Liver (tissue), 7 donors: ENCODE measurements at regions not wholly inside any gene's neighbourhood (a gene's known extent, or its start where the extent isn't known, plus 50 kb on each side); places are given as distances from the start of the nearest gene placed in this dataset.

ENCODE experiments used
- DNase-seq: peaks from one replicate; pipeline ENCODE4 v3.0.0-alpha.2; 2017; ENCODE audit warnings: low spot score
- H3K27ac ChIP-seq, 2 donors: one replicate each; pipeline ENCODE4 v1.7.0; 2013; ENCODE audit warnings: inconsistent platforms in 2 of 2, low read length in 2 of 2, control low read depth in 1 of 2, low read depth in 1 of 2, mild to moderate bottlenecking in 1 of 2
- H3K27me3 ChIP-seq, 4 donors: one replicate each; pipeline versions ENCODE4 v1.6.1 to v1.7.0; 2013; ENCODE audit warnings: low read length in 3 of 4, inconsistent platforms in 1 of 4, mild to moderate bottlenecking in 1 of 4, moderate library complexity in 1 of 4; ENCODE audit not compliant: control insufficient read depth in 4 of 4, insufficient read depth in 4 of 4
- H3K36me3 ChIP-seq, 4 donors: one replicate each; pipeline versions ENCODE4 v1.6.1 to v1.7.0; 2013; ENCODE audit warnings: low read length in 3 of 4, mild to moderate bottlenecking in 3 of 4, low read depth in 1 of 4, moderate library complexity in 1 of 4; ENCODE audit not compliant: control insufficient read depth in 4 of 4, insufficient read depth in 3 of 4
- H3K4me1 ChIP-seq, 4 donors: one replicate each; pipeline versions ENCODE4 v1.6.1 to v1.7.0; 2013; ENCODE audit warnings: low read length in 3 of 4, mild to moderate bottlenecking in 3 of 4, moderate library complexity in 1 of 4; ENCODE audit not compliant: control insufficient read depth in 4 of 4, insufficient read depth in 4 of 4
- H3K4me3 ChIP-seq, 3 donors: one replicate each; pipeline versions ENCODE4 v1.6.1 to v1.7.0; 2013; ENCODE audit warnings: low read length in 3 of 3, control low read depth in 1 of 3, low read depth in 1 of 3, mild to moderate bottlenecking in 1 of 3
- H3K9ac ChIP-seq, 2 donors: one replicate each; pipeline ENCODE4 v1.7.0; 2013; ENCODE audit warnings: low read length in 2 of 2, mild to moderate bottlenecking in 2 of 2, moderate library complexity in 2 of 2, control low read depth in 1 of 2, low read depth in 1 of 2
- H3K9me3 ChIP-seq, 4 donors: one replicate each; pipeline versions ENCODE4 v1.6.1 to v1.7.0; 2013; ENCODE audit warnings: low read length in 3 of 4; ENCODE audit not compliant: control insufficient read depth in 4 of 4
- EGR1 ChIP-seq, 2 donors: IDR thresholded peaks; 2 replicates each; pipeline ENCODE4 v1.6.1; 2016 to 2018; ENCODE audit warnings: antibody characterized with exemption in 2 of 2, low read depth in 2 of 2
- FOXA1 ChIP-seq: IDR thresholded peaks from 2 replicates; pipeline ENCODE4 v1.6.1; 2016; ENCODE audit warnings: antibody characterized with exemption
- FOXA2 ChIP-seq: IDR thresholded peaks from 2 replicates; pipeline ENCODE4 v1.6.1; 2016; ENCODE audit warnings: antibody characterized with exemption
- GABPA ChIP-seq, 2 donors: IDR thresholded peaks in 1 of 2; conservative IDR thresholded peaks in 1 of 2; 2 replicates each; pipeline ENCODE4 v1.6.1; 2016; ENCODE audit warnings: antibody characterized with exemption in 2 of 2, mild to moderate bottlenecking in 1 of 2, moderate library complexity in 1 of 2
- HNF4A ChIP-seq, 2 donors: conservative IDR thresholded peaks; 2 replicates each; pipeline ENCODE4 v1.6.1; 2016; ENCODE audit warnings: antibody characterized with exemption in 2 of 2, mild to moderate bottlenecking in 2 of 2
- JUND ChIP-seq, 2 donors: IDR thresholded peaks; 2 replicates each; pipeline ENCODE4 v1.6.1; 2016; ENCODE audit warnings: antibody characterized with exemption in 2 of 2
- RAD21 ChIP-seq, 2 donors: IDR thresholded peaks; 2 replicates each; pipeline ENCODE4 v1.6.1; 2016; ENCODE audit warnings: antibody characterized with exemption in 2 of 2, mild to moderate bottlenecking in 2 of 2
- REST ChIP-seq: IDR thresholded peaks from 2 replicates; pipeline ENCODE4 v1.6.1; 2016; ENCODE audit warnings: antibody characterized with exemption, mild to moderate bottlenecking
- RXRA ChIP-seq, 2 donors: IDR thresholded peaks; 2 replicates each; pipeline ENCODE4 v1.6.1; 2017 to 2018; ENCODE audit warnings: antibody characterized with exemption in 2 of 2, mild to moderate bottlenecking in 1 of 2
- SP1 ChIP-seq: IDR thresholded peaks from 2 replicates; pipeline ENCODE4 v1.6.1; 2018; ENCODE audit warnings: antibody characterized with exemption, mild to moderate bottlenecking
- TAF1 ChIP-seq: conservative IDR thresholded peaks from 2 replicates; pipeline ENCODE4 v1.6.1; 2016; ENCODE audit warnings: antibody characterized with exemption, mild to moderate bottlenecking
- YY1 ChIP-seq: IDR thresholded peaks from 2 replicates; pipeline ENCODE4 v1.6.1; 2016; ENCODE audit warnings: antibody characterized with exemption, mild to moderate bottlenecking
- ZBTB33 ChIP-seq: IDR thresholded peaks from 2 replicates; pipeline ENCODE4 v1.6.1; 2016; ENCODE audit warnings: antibody characterized with exemption
- WGBS: extraction: QIAGEN DNeasy Blood & Tissue Kit; methylation state at CpG from one replicate; pipeline ENCODE4 v1.1.7; 2013; 5-methylcytosine and 5-hydroxymethylcytosine counted together
- TF ChIP-seq, protein P1 (sequence below): IDR thresholded peaks from 2 replicates; pipeline ENCODE4 v1.6.1; 2016; ENCODE audit warnings: antibody characterized with exemption
- TF ChIP-seq, protein P2 (sequence below): IDR thresholded peaks from 2 replicates; pipeline ENCODE4 v1.6.1; 2016; ENCODE audit warnings: antibody characterized with exemption
- donor health status: healthy.
- donor health status: healthy.
- donor health status: healthy.
- donor health status: healthy.

- no peaks in the 10 kb centered on the region for H3K36me3 ChIP-seq
- TF ChIP-seq JUND (IDR thresholded peaks at IDR 0.05) (no peak), EGR1 (IDR thresholded peaks at IDR 0.05; ENCODE audit: low read depth in 2 of 2) (no peak), YY1 (no peak), GABPA (IDR thresholded peaks at IDR 0.05 in 1 of 2, conservative IDR thresholded peaks at IDR 0.05 in 1 of 2) (no peak), ZBTB33 (no peak), TAF1 (no peak), FOXA1 (no peak), FOXA2 (no peak), RXRA (IDR thresholded peaks at IDR 0.05) (no peak), REST (no peak), SP1 (no peak)
- TF ChIP-seq, protein P1, sequence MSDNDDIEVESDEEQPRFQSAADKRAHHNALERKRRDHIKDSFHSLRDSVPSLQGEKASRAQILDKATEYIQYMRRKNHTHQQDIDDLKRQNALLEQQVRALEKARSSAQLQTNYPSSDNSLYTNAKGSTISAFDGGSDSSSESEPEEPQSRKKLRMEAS = no peak
- TF ChIP-seq, protein P2, sequence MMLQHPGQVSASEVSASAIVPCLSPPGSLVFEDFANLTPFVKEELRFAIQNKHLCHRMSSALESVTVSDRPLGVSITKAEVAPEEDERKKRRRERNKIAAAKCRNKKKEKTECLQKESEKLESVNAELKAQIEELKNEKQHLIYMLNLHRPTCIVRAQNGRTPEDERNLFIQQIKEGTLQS = no peak
- DNase-seq = no peak
- no peak overlapping the region for H3K27ac ChIP-seq
- H3K9ac ChIP-seq = no peak overlapping the region
- H3K4me3 ChIP-seq = no peak overlapping the region
- H3K9me3 ChIP-seq = peaks cover 0 to 3% (median 0%) of the 10 kb centered on the region in 4 donors
- no peaks in the 10 kb centered on the region for H3K4me1 ChIP-seq
- no peaks in the 10 kb centered on the region for H3K27me3 ChIP-seq
These were observed 370.2 kb upstream of the FLRT2 start for GRCh38 chr14:85159726-85160125.

DNA sequence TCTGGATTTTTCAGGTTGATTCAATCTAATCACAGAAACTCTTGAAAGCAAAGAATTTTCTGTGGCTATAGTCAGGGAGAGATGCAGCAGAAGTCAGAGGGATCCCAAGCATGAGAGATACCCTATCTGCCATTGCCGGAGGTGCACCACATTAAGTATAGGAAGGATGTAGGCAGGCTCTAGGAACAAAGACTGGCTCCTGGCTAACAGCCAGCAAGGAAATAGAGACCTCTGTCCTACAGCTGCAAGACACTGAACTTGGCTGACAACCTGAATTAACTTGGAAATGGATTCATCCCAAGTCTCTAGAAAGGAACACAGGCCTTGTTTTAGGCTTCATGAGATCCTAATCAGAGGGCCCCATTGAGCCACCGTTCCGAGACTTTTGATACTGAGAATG lies 364.9 kb upstream of the FLRT2 start:
- 72% methylated on average over 3 of the region's 3 CpGs for WGBS
- no peaks in the 10 kb centered on the region for H3K4me1 ChIP-seq
- no peak for DNase-seq
- no peaks in the 10 kb centered on the region for H3K36me3 ChIP-seq
- no peak overlapping the region for H3K9ac ChIP-seq
- H3K9me3 ChIP-seq = peaks cover 0 to 3% (median 0%) of the 10 kb centered on the region in 4 donors
- TF ChIP-seq RAD21 (IDR thresholded peaks at IDR 0.05) = peak in 1 of 2 donors; percentile 20
- TF ChIP-seq YY1 = no peak
- no peak for TF ChIP-seq HNF4A (conservative IDR thresholded peaks at IDR 0.05)
- H3K4me3 ChIP-seq = no peak overlapping the region
- H3K27me3 ChIP-seq = no peaks in the 10 kb centered on the region
- no peak overlapping the region for H3K27ac ChIP-seq
